Umbilical cord (tissue), 1 donor: ENCODE measurements at regions not wholly inside any gene's neighbourhood (a gene's known extent, or its start where the extent isn't known, plus 50 kb on each side); places are given as distances from the start of the nearest gene placed in this dataset.
"Not testable (repeated sequence)": the region's sequence is repeated elsewhere in the genome, so short reads cannot be mapped to it uniquely, and the experiment has no call there.

ENCODE experiments used
- DNase-seq: peaks from one replicate; pipeline ENCODE4 v3.0.0-alpha.2; 2015; ENCODE audit warnings: low spot score

- DNase-seq, result no peak
These were observed 222.4 kb downstream of the ANTXR2 start for GRCh38 chr4:79850626-79851025.

- DNase-seq, result no peak
These were observed 224.7 kb downstream of the ANTXR2 start for GRCh38 chr4:79848329-79848728.

GRCh38 chr4:79847411-79847810 lies 225.6 kb downstream of the ANTXR2 start:
- no peak for DNase-seq

- no peak for DNase-seq
These were observed 230.9 kb downstream of the ANTXR2 start for GRCh38 chr4:79842162-79842561.

- DNase-seq, result no peak
These were observed 239.2 kb downstream of the ANTXR2 start for GRCh38 chr4:79833857-79834256.

- peak; percentile 5 for DNase-seq
These were observed 241.1 kb downstream of the ANTXR2 start for GRCh38 chr4:79831701-79832514.

GRCh38 chr4:79831119-79831528 lies 241.9 kb downstream of the ANTXR2 start:
- DNase-seq, result no peak

- no peak for DNase-seq
These were observed 245.7 kb downstream of the ANTXR2 start for GRCh38 chr4:79827283-79827682.

- DNase-seq, result no peak
These were observed 249.8 kb downstream of the ANTXR2 start for GRCh38 chr4:79823148-79823763.

- no peak for DNase-seq
These were observed 252.6 kb downstream of the ANTXR2 start for GRCh38 chr4:79820427-79820826.

- DNase-seq, result not testable (repeated sequence)
These were observed 265.1 kb downstream of the ANTXR2 start for GRCh38 chr4:79807933-79808332.

- DNase-seq, result no peak
These were observed 275.0 kb downstream of the ANTXR2 start for GRCh38 chr4:79798047-79798446.

- DNase-seq, result no peak
These were observed 276.1 kb downstream of the ANTXR2 start for GRCh38 chr4:79796948-79797347.

GRCh38 chr4:79788884-79789283 lies 284.1 kb downstream of the ANTXR2 start:
- no peak for DNase-seq

- no peak for DNase-seq
These were observed 292.9 kb downstream of the ANTXR2 start for GRCh38 chr4:79780129-79780528.

- DNase-seq, result no peak
These were observed 300.5 kb downstream of the ANTXR2 start for GRCh38 chr4:79772510-79772909.

- no peak for DNase-seq
These were observed 308.9 kb downstream of the ANTXR2 start for GRCh38 chr4:79764120-79764519.

- no peak for DNase-seq
These were observed 309.4 kb downstream of the ANTXR2 start for GRCh38 chr4:79763486-79764075.

- no peak for DNase-seq
These were observed 313.2 kb downstream of the ANTXR2 start for GRCh38 chr4:79759793-79760192.

- peak; percentile 3 for DNase-seq
These were observed 315.4 kb downstream of the ANTXR2 start for GRCh38 chr4:79757600-79757999.

- DNase-seq, result peak; percentile 12
These were observed 316.7 kb downstream of the ANTXR2 start for GRCh38 chr4:79756140-79756895.

GRCh38 chr4:79748835-79749234 lies 324.2 kb downstream of the ANTXR2 start:
- no peak for DNase-seq
